ENCODE measurements at regions not wholly inside any gene's neighbourhood (a gene's known extent, or its start where the extent isn't known, plus 50 kb on each side); places are given as distances from the start of the nearest gene placed in this dataset.
A peak's percentile ranks its signal among the peaks of the same experiment; 100 is the strongest.

DNA sequence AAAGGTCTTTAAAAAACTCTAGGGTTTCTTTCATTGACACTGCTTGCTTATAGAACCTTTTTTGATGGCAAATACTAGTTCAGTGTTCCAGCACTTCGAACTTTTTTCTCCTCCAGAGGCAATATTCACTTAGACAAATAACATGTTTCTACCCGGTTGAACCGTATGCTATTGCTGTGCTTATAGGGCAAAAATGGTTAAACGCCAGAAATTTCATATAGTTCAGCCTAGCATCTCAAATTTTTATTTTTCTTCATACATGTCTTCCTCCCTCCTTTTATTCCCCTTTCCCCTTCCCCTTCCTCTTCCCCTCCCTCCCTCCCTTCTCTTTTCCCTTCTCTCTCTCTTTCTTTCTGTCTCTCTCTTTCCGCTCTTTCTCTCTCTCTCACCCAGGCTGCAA, 96.9 kb upstream of the FSHR start:
- no peak overlapping the region for H3K4me3 Mint-ChIP-seq (ENCODE audit: unreplicated experiment)
- peak overlapping the region; percentile 82 for H3K27ac Mint-ChIP-seq (ENCODE audit: unreplicated experiment)
- no peak for DNase-seq (ENCODE audit: extremely low spot score, unreplicated experiment)
- no peaks in the 10 kb centered on the region for H3K36me3 Mint-ChIP-seq (ENCODE audit: unreplicated experiment)
- H3K4me1 Mint-ChIP-seq (ENCODE audit: unreplicated experiment): peaks cover 44% of the 10 kb centered on the region
- no peaks in the 10 kb centered on the region for H3K9me3 Mint-ChIP-seq (ENCODE audit: unreplicated experiment)
- H3K27me3 Mint-ChIP-seq (ENCODE audit: unreplicated experiment): peaks cover 12% of the 10 kb centered on the region
- TF ChIP-seq, protein P1, sequence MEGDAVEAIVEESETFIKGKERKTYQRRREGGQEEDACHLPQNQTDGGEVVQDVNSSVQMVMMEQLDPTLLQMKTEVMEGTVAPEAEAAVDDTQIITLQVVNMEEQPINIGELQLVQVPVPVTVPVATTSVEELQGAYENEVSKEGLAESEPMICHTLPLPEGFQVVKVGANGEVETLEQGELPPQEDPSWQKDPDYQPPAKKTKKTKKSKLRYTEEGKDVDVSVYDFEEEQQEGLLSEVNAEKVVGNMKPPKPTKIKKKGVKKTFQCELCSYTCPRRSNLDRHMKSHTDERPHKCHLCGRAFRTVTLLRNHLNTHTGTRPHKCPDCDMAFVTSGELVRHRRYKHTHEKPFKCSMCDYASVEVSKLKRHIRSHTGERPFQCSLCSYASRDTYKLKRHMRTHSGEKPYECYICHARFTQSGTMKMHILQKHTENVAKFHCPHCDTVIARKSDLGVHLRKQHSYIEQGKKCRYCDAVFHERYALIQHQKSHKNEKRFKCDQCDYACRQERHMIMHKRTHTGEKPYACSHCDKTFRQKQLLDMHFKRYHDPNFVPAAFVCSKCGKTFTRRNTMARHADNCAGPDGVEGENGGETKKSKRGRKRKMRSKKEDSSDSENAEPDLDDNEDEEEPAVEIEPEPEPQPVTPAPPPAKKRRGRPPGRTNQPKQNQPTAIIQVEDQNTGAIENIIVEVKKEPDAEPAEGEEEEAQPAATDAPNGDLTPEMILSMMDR (IDR thresholded peaks at IDR 0.05): no peak

DNA sequence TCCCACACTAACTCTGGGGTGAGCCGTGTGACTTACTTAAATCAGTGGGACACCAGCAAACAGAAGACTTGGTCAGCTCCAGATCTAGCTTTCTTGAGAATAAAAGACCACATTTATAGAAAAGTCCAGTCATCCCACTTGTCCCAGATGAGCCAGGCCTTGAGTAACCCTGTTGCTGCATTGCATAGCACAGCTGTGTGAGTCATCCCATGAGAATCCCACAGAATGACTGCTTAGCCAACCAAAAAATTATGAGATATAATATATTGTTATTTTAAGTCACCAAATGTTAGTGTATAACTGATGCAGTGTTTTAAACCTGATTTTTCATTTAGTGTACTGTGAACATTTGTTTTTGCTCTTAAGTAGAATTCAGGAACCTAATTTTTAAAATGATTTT, 94.2 kb upstream of the FSHR start:
- TF ChIP-seq, protein P1 (IDR thresholded peaks at IDR 0.05): no peak
- Mint-ChIP-seq H3K4me1 (ENCODE audit: unreplicated experiment) (peaks cover 44% of the 10 kb centered on the region), H3K27ac (ENCODE audit: unreplicated experiment) (peak overlapping the region; percentile 96), H3K36me3 (ENCODE audit: unreplicated experiment) (no peaks in the 10 kb centered on the region), H3K9me3 (ENCODE audit: unreplicated experiment) (peaks cover 5% of the 10 kb centered on the region), H3K4me3 (ENCODE audit: unreplicated experiment) (no peak overlapping the region), H3K27me3 (ENCODE audit: unreplicated experiment) (no peaks in the 10 kb centered on the region)
- peak; percentile 83 for DNase-seq (ENCODE audit: extremely low spot score, unreplicated experiment)

DNA sequence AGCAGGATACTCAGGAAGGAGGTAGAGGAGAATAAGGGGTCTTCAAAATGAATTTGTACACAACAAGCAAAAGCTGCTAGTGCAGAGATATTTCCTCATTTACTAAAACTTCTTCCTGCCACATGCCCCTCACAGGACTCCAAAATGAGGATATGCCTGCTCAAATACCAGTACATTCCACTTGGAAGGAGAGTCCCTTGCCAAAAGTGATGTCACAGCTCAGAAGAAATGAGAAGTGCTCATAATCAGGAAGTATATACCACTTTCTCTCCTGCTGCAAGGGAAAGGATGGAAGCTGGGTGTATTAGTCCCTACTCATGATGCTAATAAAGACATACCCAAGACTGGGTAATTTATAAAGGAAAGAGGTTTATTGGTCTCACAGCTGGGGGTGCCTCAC, 87.7 kb upstream of the FSHR start:
- Mint-ChIP-seq H3K27ac (ENCODE audit: unreplicated experiment) (no peak overlapping the region), H3K27me3 (ENCODE audit: unreplicated experiment) (peaks cover 13% of the 10 kb centered on the region), H3K4me3 (ENCODE audit: unreplicated experiment) (no peak overlapping the region), H3K4me1 (ENCODE audit: unreplicated experiment) (peaks cover 6% of the 10 kb centered on the region), H3K9me3 (ENCODE audit: unreplicated experiment) (peaks cover 5% of the 10 kb centered on the region), H3K36me3 (ENCODE audit: unreplicated experiment) (no peaks in the 10 kb centered on the region)
- TF ChIP-seq, protein P1 (IDR thresholded peaks at IDR 0.05): no peak
- DNase-seq (ENCODE audit: extremely low spot score, unreplicated experiment): no peak

DNA sequence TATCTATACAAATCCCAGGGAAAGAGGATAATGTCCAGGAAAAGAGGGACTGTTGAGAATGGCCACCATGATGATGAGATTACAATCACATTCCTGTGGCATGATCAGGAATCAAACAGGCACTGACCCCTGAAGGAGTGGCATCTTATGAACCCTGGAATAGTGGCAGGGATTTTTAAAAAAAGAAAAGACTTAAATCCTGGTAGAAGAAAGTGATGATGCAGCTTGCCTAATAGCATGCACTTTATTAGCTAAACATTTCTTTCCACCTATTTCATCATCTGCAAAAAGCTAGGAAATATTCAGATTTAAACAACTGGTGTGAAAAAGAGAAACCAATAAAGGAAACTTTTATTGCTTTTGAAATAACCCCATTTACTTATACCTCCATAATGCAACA, 87.2 kb upstream of the FSHR start:
- Mint-ChIP-seq H3K4me3 (ENCODE audit: unreplicated experiment) (no peak overlapping the region), H3K4me1 (ENCODE audit: unreplicated experiment) (peaks cover 6% of the 10 kb centered on the region), H3K27ac (ENCODE audit: unreplicated experiment) (no peak overlapping the region), H3K9me3 (ENCODE audit: unreplicated experiment) (peaks cover 5% of the 10 kb centered on the region), H3K27me3 (ENCODE audit: unreplicated experiment) (peaks cover 18% of the 10 kb centered on the region), H3K36me3 (ENCODE audit: unreplicated experiment) (no peaks in the 10 kb centered on the region)
- no peak for DNase-seq (ENCODE audit: extremely low spot score, unreplicated experiment)
- TF ChIP-seq, protein P1 (IDR thresholded peaks at IDR 0.05): no peak

DNA sequence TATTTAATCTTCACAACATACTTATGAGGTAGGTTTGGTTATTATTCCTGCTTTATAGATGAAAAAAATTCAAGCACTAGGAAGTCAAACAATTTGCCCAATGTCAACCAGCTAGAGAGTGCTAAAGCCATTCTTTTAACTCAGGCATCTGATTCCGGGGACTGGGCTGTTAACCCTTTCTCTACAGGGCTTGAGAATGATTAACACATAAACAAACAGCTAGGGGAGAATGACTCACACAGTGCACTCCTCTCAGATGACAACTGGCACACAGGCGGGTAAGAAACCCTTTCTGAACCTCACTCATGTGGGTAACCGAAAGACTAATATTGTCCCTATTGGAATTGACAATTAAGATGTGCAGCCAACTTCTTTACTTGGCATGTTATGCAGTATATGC, 86.3 kb upstream of the FSHR start:
- H3K9me3 Mint-ChIP-seq (ENCODE audit: unreplicated experiment): peaks cover 5% of the 10 kb centered on the region
- no peaks in the 10 kb centered on the region for H3K36me3 Mint-ChIP-seq (ENCODE audit: unreplicated experiment)
- TF ChIP-seq, protein P1 (IDR thresholded peaks at IDR 0.05): no peak
- H3K27ac Mint-ChIP-seq (ENCODE audit: unreplicated experiment): no peak overlapping the region
- no peak for DNase-seq (ENCODE audit: extremely low spot score, unreplicated experiment)
- H3K27me3 Mint-ChIP-seq (ENCODE audit: unreplicated experiment): peaks cover 25% of the 10 kb centered on the region
- peaks cover 6% of the 10 kb centered on the region for H3K4me1 Mint-ChIP-seq (ENCODE audit: unreplicated experiment)
- H3K4me3 Mint-ChIP-seq (ENCODE audit: unreplicated experiment): no peak overlapping the region
